Upper lobe of right lung (tissue), 1 donor: ENCODE measurements at regions not wholly inside any gene's neighbourhood (a gene's known extent, or its start where the extent isn't known, plus 50 kb on each side); places are given as distances from the start of the nearest gene placed in this dataset.

Experiments
- ATAC-seq: fragments of 200-7000 bp; cut with Tn5 transposase; one replicate; pipeline ENCODE4 v1.9.1; 2020; ENCODE audit warnings: mild to moderate bottlenecking, moderate library complexity
- DNase-seq: peaks from one replicate; pipeline ENCODE4 v3.0.0-alpha.2; 2020
- H3K27ac ChIP-seq: fragments of 200-600 bp; one replicate; pipeline ENCODE4 v1.8.0; 2022
- H3K27me3 ChIP-seq: fragments of 200-600 bp; one replicate; pipeline ENCODE4 v1.8.0; 2022; ENCODE audit warnings: mild to moderate bottlenecking
- H3K36me3 ChIP-seq: fragments of 200-600 bp; one replicate; pipeline ENCODE4 v1.8.0; 2022
- H3K4me1 ChIP-seq: fragments of 200-600 bp; one replicate; pipeline ENCODE4 v1.8.0; 2022
- H3K4me3 ChIP-seq: fragments of 200-600 bp; one replicate; pipeline ENCODE4 v1.8.0; 2022; ENCODE audit warnings: mild to moderate bottlenecking
- H3K9me3 ChIP-seq: fragments of 200-600 bp; one replicate; pipeline ENCODE4 v1.8.0; 2022
- intact Hi-C: fragments of 100-400 bp; cut with DNase I; formaldehyde crosslinking; loops from one replicate; pipeline ENCODE4 v1.11.0; 2022
- TF ChIP-seq, protein P1 (sequence below): fragments of 200-600 bp; IDR thresholded peaks from one replicate; pipeline ENCODE4 v1.8.0; 2022; ENCODE audit warnings: antibody characterized with exemption
- donor health status: DM: no; HTN: yes; CAD: no; lungs with severe emphysema.

- H3K4me1 ChIP-seq = no peaks in the 10 kb centered on the region
- ATAC-seq (no peak), DNase-seq (no peak)
- no peak overlapping the region for H3K27ac ChIP-seq
- TF ChIP-seq, protein P1, sequence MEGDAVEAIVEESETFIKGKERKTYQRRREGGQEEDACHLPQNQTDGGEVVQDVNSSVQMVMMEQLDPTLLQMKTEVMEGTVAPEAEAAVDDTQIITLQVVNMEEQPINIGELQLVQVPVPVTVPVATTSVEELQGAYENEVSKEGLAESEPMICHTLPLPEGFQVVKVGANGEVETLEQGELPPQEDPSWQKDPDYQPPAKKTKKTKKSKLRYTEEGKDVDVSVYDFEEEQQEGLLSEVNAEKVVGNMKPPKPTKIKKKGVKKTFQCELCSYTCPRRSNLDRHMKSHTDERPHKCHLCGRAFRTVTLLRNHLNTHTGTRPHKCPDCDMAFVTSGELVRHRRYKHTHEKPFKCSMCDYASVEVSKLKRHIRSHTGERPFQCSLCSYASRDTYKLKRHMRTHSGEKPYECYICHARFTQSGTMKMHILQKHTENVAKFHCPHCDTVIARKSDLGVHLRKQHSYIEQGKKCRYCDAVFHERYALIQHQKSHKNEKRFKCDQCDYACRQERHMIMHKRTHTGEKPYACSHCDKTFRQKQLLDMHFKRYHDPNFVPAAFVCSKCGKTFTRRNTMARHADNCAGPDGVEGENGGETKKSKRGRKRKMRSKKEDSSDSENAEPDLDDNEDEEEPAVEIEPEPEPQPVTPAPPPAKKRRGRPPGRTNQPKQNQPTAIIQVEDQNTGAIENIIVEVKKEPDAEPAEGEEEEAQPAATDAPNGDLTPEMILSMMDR = no peak
- H3K9me3 ChIP-seq = no peaks in the 10 kb centered on the region
- H3K4me3 ChIP-seq = no peak overlapping the region
- H3K27me3 ChIP-seq = no peaks in the 10 kb centered on the region
- no peaks in the 10 kb centered on the region for H3K36me3 ChIP-seq
- intact Hi-C loops = no loop called here
Observed at GRCh38 chr12:84136862-84137367, 775.7 kb downstream of the SLC6A15 start.

- ATAC-seq = no peak
- Histone ChIP-seq H3K27ac (no peak overlapping the region), H3K4me3 (no peak overlapping the region), H3K36me3 (no peaks in the 10 kb centered on the region), H3K4me1 (no peaks in the 10 kb centered on the region), H3K9me3 (no peaks in the 10 kb centered on the region), H3K27me3 (no peaks in the 10 kb centered on the region)
- intact Hi-C loops = no loop called here
- TF ChIP-seq, protein P1 = no peak
- no peak for DNase-seq
Observed at GRCh38 chr12:84135586-84136279, 776.9 kb downstream of the SLC6A15 start.

DNA sequence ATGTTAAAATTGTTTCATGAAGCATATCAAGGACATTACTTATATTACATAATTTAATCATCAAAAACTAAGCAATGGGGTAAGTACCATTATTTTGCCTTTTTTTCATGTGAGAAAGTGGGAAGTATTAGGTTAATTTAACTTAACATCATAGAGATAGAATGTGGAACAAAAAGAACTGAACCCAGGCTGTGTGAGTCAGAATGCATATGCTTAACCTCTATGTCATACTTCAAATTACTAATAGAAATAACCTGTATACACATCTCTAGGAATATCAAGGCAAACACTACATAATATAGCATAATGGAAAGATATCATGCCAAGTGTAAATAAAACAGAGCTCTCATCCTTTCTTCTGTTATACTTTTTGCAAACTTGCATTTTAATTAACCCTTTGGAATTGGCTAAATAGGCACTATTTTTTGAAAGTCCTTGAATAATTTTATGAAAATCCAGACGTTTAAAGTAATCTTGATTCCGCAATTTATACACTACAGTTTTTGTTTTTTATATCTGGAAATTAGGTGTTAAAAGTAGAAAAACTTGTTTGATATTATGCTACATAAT lies 777.7 kb downstream of the SLC6A15 start:
- intact Hi-C loops = no loop called here

GRCh38 chr12:84131076-84131475 lies 781.5 kb downstream of the SLC6A15 start:
- DNase-seq (no peak), ATAC-seq (no peak)
- H3K4me1 ChIP-seq = no peaks in the 10 kb centered on the region
- no peaks in the 10 kb centered on the region for H3K27me3 ChIP-seq
- no peaks in the 10 kb centered on the region for H3K9me3 ChIP-seq
- H3K36me3 ChIP-seq = no peaks in the 10 kb centered on the region
- TF ChIP-seq, protein P1 = no peak
- H3K27ac ChIP-seq = no peak overlapping the region
- H3K4me3 ChIP-seq = no peak overlapping the region
- intact Hi-C loops = no loop called here

More for the DNA sequence above, 777.7 kb downstream of the SLC6A15 start:
- no peak for ATAC-seq
- Histone ChIP-seq H3K4me3 (no peak overlapping the region), H3K36me3 (no peaks in the 10 kb centered on the region), H3K27ac (no peak overlapping the region), H3K4me1 (no peaks in the 10 kb centered on the region), H3K9me3 (no peaks in the 10 kb centered on the region), H3K27me3 (no peaks in the 10 kb centered on the region)
- TF ChIP-seq, protein P1 = no peak
- DNase-seq = no peak

DNA sequence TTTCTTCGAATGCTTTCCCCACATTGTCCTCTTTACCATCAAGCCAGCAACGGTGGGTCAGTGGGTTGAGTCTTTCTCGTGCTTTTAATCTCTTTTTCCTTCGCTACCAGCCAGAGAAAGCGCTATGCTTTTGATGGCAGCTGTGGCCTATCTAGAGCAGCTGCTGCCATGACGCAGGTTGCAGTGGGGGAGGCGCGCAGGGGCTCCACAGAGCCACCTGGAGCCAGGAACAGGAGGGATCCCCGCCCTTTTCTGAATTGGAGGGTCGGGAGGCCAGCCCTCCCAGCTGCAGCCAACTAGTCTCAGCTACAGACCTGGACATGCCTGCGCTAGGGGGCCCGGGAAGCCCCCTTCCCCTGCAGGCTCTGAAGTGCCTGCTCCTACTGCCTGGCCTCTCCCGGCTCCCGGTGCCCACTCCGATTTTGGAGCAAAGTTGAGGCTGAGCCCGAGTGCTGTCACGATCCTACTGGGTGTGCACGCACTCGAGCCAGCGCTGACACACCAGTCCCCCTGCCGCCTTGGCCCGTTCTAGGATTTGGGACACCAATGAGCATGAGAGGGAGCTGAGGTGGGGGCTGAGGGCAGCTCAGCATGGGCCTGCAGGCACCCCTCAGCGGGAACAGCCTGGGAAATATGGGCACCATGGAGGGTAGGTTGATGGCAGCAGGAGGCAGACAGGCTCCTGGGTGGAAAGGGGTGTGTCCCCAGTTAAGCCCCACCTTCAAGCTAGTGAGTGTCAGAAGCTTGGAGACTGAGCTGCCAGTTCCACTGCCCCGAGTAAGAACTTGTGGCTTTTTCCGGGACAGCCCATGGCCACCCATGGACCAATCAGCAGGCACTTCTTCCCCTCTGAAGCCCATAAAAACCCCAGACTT lies 784.2 kb downstream of the SLC6A15 start:
- Histone ChIP-seq H3K4me3 (no peak overlapping the region), H3K36me3 (no peaks in the 10 kb centered on the region), H3K27me3 (no peaks in the 10 kb centered on the region), H3K9me3 (no peaks in the 10 kb centered on the region), H3K27ac (no peak overlapping the region), H3K4me1 (no peaks in the 10 kb centered on the region)
- intact Hi-C loops = no loop called here
- ATAC-seq (peak; percentile 39), DNase-seq (peak; percentile 20)
- TF ChIP-seq, protein P1 = no peak
